ENCODE measurements at regions not wholly inside any gene's neighbourhood (a gene's known extent, or its start where the extent isn't known, plus 50 kb on each side); places are given as distances from the start of the nearest gene placed in this dataset.

DNA sequence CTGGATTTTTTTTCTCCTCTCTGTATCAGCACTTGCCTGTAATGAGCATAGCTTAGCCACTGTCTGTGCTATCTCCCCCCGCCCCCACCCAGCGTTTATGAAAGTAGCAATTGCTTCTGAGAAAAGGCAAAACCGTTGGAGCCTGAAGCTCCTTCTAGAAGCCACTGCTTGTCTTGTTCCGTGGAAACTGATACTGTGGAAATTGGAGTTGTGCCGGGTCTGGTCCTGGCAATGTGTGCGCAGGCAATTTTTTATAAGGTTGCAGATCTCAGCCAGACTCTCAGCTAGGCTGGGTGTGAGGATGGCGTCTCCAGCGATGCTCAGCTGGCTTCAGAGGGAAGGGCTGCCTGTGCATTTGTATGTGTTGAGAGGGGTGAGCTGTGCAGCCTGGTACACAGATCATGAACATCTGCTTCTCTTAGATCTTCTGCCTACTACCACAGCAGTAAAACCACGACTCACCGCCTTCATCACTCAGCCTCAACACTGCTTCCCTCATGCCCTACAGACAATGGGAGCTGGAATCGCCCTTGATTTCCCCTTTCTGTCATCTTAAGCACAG lies 72.4 kb upstream of the GTSF1L start:
- TF ChIP-seq, protein P1, sequence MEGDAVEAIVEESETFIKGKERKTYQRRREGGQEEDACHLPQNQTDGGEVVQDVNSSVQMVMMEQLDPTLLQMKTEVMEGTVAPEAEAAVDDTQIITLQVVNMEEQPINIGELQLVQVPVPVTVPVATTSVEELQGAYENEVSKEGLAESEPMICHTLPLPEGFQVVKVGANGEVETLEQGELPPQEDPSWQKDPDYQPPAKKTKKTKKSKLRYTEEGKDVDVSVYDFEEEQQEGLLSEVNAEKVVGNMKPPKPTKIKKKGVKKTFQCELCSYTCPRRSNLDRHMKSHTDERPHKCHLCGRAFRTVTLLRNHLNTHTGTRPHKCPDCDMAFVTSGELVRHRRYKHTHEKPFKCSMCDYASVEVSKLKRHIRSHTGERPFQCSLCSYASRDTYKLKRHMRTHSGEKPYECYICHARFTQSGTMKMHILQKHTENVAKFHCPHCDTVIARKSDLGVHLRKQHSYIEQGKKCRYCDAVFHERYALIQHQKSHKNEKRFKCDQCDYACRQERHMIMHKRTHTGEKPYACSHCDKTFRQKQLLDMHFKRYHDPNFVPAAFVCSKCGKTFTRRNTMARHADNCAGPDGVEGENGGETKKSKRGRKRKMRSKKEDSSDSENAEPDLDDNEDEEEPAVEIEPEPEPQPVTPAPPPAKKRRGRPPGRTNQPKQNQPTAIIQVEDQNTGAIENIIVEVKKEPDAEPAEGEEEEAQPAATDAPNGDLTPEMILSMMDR (IDR thresholded peaks at IDR 0.05), result no peak
- TF ChIP-seq POLR2AphosphoS5 (IDR thresholded peaks at IDR 0.05) (no peak), POLR2A (IDR thresholded peaks at IDR 0.05) (no peak)
